DND-41 (cell line): ENCODE measurements at regions not wholly inside any gene's neighbourhood (a gene's known extent, or its start where the extent isn't known, plus 50 kb on each side); places are given as distances from the start of the nearest gene placed in this dataset.
"Not testable (repeated sequence)": the region's sequence is repeated elsewhere in the genome, so short reads cannot be mapped to it uniquely, and the experiment has no call there.

Experiments
- ATAC-seq: fragments of 200-7000 bp; cut with Tn5 transposase; 3 replicates; pipeline ENCODE4 v1.9.1; 2021; ENCODE audit warnings: low read depth; ENCODE audit not compliant: insufficient read depth
- DNase-seq: peaks from one replicate; pipeline ENCODE4 v3.0.0-alpha.2; 2020
- H2AFZ ChIP-seq: 2 replicates; pipeline ENCODE4 v1.6.0; 2012; ENCODE audit warnings: low read depth, low read length
- H3K27ac ChIP-seq: 2 replicates; pipeline ENCODE4 v1.5.1; 2012; ENCODE audit warnings: low read length, inconsistent platforms
- H3K27me3 ChIP-seq: fragments of 200-600 bp; sonication (generic); 2 replicates; pipeline ENCODE4 v1.6.0; 2012; ENCODE audit warnings: low read length, mild to moderate bottlenecking, inconsistent platforms; ENCODE audit not compliant: insufficient read depth, poor library complexity
- H3K36me3 ChIP-seq: 2 replicates; pipeline ENCODE4 v1.5.1; 2012; ENCODE audit warnings: low read length, inconsistent platforms; ENCODE audit not compliant: insufficient read depth
- H3K4me1 ChIP-seq: 2 replicates; pipeline ENCODE4 v1.5.1; 2012; ENCODE audit warnings: mild to moderate bottlenecking, low read length; ENCODE audit not compliant: insufficient read depth
- H3K4me2 ChIP-seq: 2 replicates; pipeline ENCODE4 v1.6.0; 2012; ENCODE audit warnings: mild to moderate bottlenecking, moderate library complexity, low read length, inconsistent platforms; ENCODE audit not compliant: insufficient read depth
- H3K4me3 ChIP-seq, 2 experiments: fragments of 200-600 bp in 1 of 2; shearing (Covaris generic) in 1 of 2; 2 replicates each; pipeline ENCODE4 v1.5.1; 2012 to 2016; ENCODE audit warnings: inconsistent platforms in 2 of 2, low read length in 2 of 2, mild to moderate bottlenecking in 2 of 2, low read depth in 1 of 2, moderate library complexity in 1 of 2
- H3K79me2 ChIP-seq: 2 replicates; pipeline ENCODE4 v1.6.0; 2012; ENCODE audit warnings: low read length, inconsistent platforms; ENCODE audit not compliant: insufficient read depth
- H3K9ac ChIP-seq: 2 replicates; pipeline ENCODE4 v1.6.0; 2012; ENCODE audit warnings: low read depth, mild to moderate bottlenecking, inconsistent platforms, low read length, moderate library complexity
- H3K9me3 ChIP-seq: 2 replicates; pipeline ENCODE4 v1.5.1; 2012; ENCODE audit warnings: low read length, moderate library complexity, mild to moderate bottlenecking, inconsistent platforms; ENCODE audit not compliant: insufficient read depth, severe bottlenecking
- H4K20me1 ChIP-seq: 2 replicates; pipeline ENCODE4 v1.6.0; 2012; ENCODE audit warnings: low read length; ENCODE audit not compliant: insufficient read depth
- CTCF ChIP-seq: IDR thresholded peaks from 2 replicates; pipeline ENCODE4 v1.5.1; 2012; ENCODE audit warnings: borderline replicate concordance, low read length, moderate library complexity, mild to moderate bottlenecking; ENCODE audit not compliant: poor library complexity, severe bottlenecking; ENCODE audit errors: extremely low read depth
- EZH2 ChIP-seq: IDR thresholded peaks from 3 replicates; pipeline ENCODE4 v1.6.1; 2012; ENCODE audit warnings: borderline replicate concordance, low read depth, mild to moderate bottlenecking, moderate library complexity, low read length, inconsistent platforms; ENCODE audit not compliant: severe bottlenecking

GRCh38 chr5:113742639-113743038 is 229.1 kb downstream of the YTHDC2 start:
- no peak overlapping the region for H2AFZ ChIP-seq
- TF ChIP-seq EZH2 = no peak
- TF ChIP-seq CTCF = no peak
- no peaks in the 10 kb centered on the region for H3K9me3 ChIP-seq
- H3K27ac ChIP-seq = no peak overlapping the region
- no peaks in the 10 kb centered on the region for H3K79me2 ChIP-seq
- no peak overlapping the region for H3K4me3 ChIP-seq
- H3K4me2 ChIP-seq = no peak overlapping the region
- no peaks in the 10 kb centered on the region for H3K36me3 ChIP-seq
- no peak overlapping the region for H3K9ac ChIP-seq
- no peak for ATAC-seq
- H4K20me1 ChIP-seq = no peaks in the 10 kb centered on the region
- H3K4me1 ChIP-seq = no peaks in the 10 kb centered on the region
- DNase-seq = no peak
- H3K27me3 ChIP-seq = peaks cover 6% of the 10 kb centered on the region

GRCh38 chr5:113748403-113748802 is 234.9 kb downstream of the YTHDC2 start:
- H3K27me3 ChIP-seq = peaks cover 5% of the 10 kb centered on the region
- DNase-seq = no peak
- ATAC-seq = no peak
- H3K9me3 ChIP-seq = no peaks in the 10 kb centered on the region
- H3K36me3 ChIP-seq = no peaks in the 10 kb centered on the region
- H3K9ac ChIP-seq = no peak overlapping the region
- H3K27ac ChIP-seq = no peak overlapping the region
- TF ChIP-seq CTCF = no peak
- TF ChIP-seq EZH2 = no peak
- H2AFZ ChIP-seq = no peak overlapping the region
- H3K4me3 ChIP-seq = no peak overlapping the region
- no peaks in the 10 kb centered on the region for H4K20me1 ChIP-seq
- H3K79me2 ChIP-seq = no peaks in the 10 kb centered on the region
- no peaks in the 10 kb centered on the region for H3K4me1 ChIP-seq
- H3K4me2 ChIP-seq = no peak overlapping the region

- no peaks in the 10 kb centered on the region for H3K27me3 ChIP-seq
- H3K27ac ChIP-seq = no peak overlapping the region
- no peaks in the 10 kb centered on the region for H4K20me1 ChIP-seq
- no peak overlapping the region for H3K9ac ChIP-seq
- DNase-seq (no peak), ATAC-seq (no peak)
- no peaks in the 10 kb centered on the region for H3K36me3 ChIP-seq
- no peak overlapping the region for H2AFZ ChIP-seq
- TF ChIP-seq EZH2 (no peak), CTCF (no peak)
- no peak overlapping the region for H3K4me2 ChIP-seq
- no peaks in the 10 kb centered on the region for H3K79me2 ChIP-seq
- no peaks in the 10 kb centered on the region for H3K9me3 ChIP-seq
- no peaks in the 10 kb centered on the region for H3K4me1 ChIP-seq
- H3K4me3 ChIP-seq = no peak overlapping the region
These were observed 235.8 kb downstream of the YTHDC2 start for GRCh38 chr5:113749334-113749733.

GRCh38 chr5:113753182-113753581 is 239.7 kb downstream of the YTHDC2 start:
- DNase-seq, H3K27ac ChIP-seq, H4K20me1 ChIP-seq, ATAC-seq, H3K9me3 ChIP-seq, H2AFZ ChIP-seq, H3K4me2 ChIP-seq, H3K79me2 ChIP-seq, H3K9ac ChIP-seq, H3K4me1 ChIP-seq, H3K36me3 ChIP-seq, H3K27me3 ChIP-seq, H3K4me3 ChIP-seq: not testable (repeated sequence)
